DND-41 (cell line): ENCODE measurements at regions not wholly inside any gene's neighbourhood (a gene's known extent, or its start where the extent isn't known, plus 50 kb on each side); places are given as distances from the start of the nearest gene placed in this dataset.

Experiments used
- CTCF ChIP-seq: IDR thresholded peaks from 2 replicates; pipeline ENCODE4 v1.5.1; 2012; ENCODE audit warnings: borderline replicate concordance, low read length, moderate library complexity, mild to moderate bottlenecking; ENCODE audit not compliant: poor library complexity, severe bottlenecking; ENCODE audit errors: extremely low read depth
- EZH2 ChIP-seq: IDR thresholded peaks from 3 replicates; pipeline ENCODE4 v1.6.1; 2012; ENCODE audit warnings: borderline replicate concordance, low read depth, mild to moderate bottlenecking, moderate library complexity, low read length, inconsistent platforms; ENCODE audit not compliant: severe bottlenecking

GRCh38 chr3:27629366-27629765 is 92.8 kb downstream of the EOMES start:
- TF ChIP-seq CTCF (no peak), EZH2 (no peak)
